ENCODE measurements at regions not wholly inside any gene's neighbourhood (a gene's known extent, or its start where the extent isn't known, plus 50 kb on each side); places are given as distances from the start of the nearest gene placed in this dataset.
"Not testable (repeated sequence)": the region's sequence is repeated elsewhere in the genome, so short reads cannot be mapped to it uniquely, and the experiment has no call there.

- not testable (repeated sequence) for H3K4me1 ChIP-seq (ENCODE audit: control insufficient read depth in 1 of 2, insufficient read depth in 2 of 2, low read length in 2 of 2); H2BK120ac ChIP-seq (ENCODE audit: insufficient read depth, low read length, poor library complexity); DNase-seq; H4K91ac ChIP-seq (ENCODE audit: low read depth, low read length); H3K27ac ChIP-seq (ENCODE audit: low read depth, low read length); H3K4me3 ChIP-seq (ENCODE audit: low read depth, low read length); H3K36me3 ChIP-seq (ENCODE audit: control insufficient read depth in 1 of 2, insufficient read depth in 2 of 2, low read length in 2 of 2); H2BK12ac ChIP-seq (ENCODE audit: low read length); H3K27me3 ChIP-seq (ENCODE audit: insufficient read depth, low read length); H3K14ac ChIP-seq (ENCODE audit: low read length); H2AFZ ChIP-seq (ENCODE audit: insufficient read depth, low read length, poor library complexity); H3K4me2 ChIP-seq (ENCODE audit: low read length); H3K4ac ChIP-seq (ENCODE audit: low read depth, low read length); H4K12ac ChIP-seq (ENCODE audit: low read depth, low read length); H3K23ac ChIP-seq (ENCODE audit: low read length); H2BK5ac ChIP-seq (ENCODE audit: low read depth, low read length, poor library complexity); H3K9ac ChIP-seq (ENCODE audit: low read length); H4K8ac ChIP-seq (ENCODE audit: low read depth, low read length); H3K79me1 ChIP-seq (ENCODE audit: low read length); H3K79me2 ChIP-seq (ENCODE audit: control insufficient read depth, insufficient read depth, low read length, poor library complexity); H2AK5ac ChIP-seq (ENCODE audit: low read length); H3K18ac ChIP-seq (ENCODE audit: low read length); H3K9me3 ChIP-seq (ENCODE audit: insufficient read depth, low read depth, low read length)
- no CpG with 5 or more reads among the region's 3 CpGs for WGBS (ENCODE audit: extremely low coverage, insufficient coverage, insufficient read length)
Measured at GRCh38 chr7:115789473-115789872, 241.1 kb downstream of the TFEC start.

GRCh38 chr7:115782696-115783490 lies 247.7 kb downstream of the TFEC start:
- Histone ChIP-seq H4K91ac (ENCODE audit: low read depth, low read length) (no peak overlapping the region), H3K36me3 (ENCODE audit: control insufficient read depth in 1 of 2, insufficient read depth in 2 of 2, low read length in 2 of 2) (no peaks in the 10 kb centered on the region), H3K14ac (ENCODE audit: low read length) (no peak overlapping the region)

GRCh38 chr7:115779561-115779960 lies 251.0 kb downstream of the TFEC start:
- DNase-seq, result no peak
- Histone ChIP-seq H2BK120ac (ENCODE audit: insufficient read depth, low read length, poor library complexity) (no peak overlapping the region), H3K79me1 (ENCODE audit: low read length) (no peaks in the 10 kb centered on the region), H3K4me1 (ENCODE audit: control insufficient read depth in 1 of 2, insufficient read depth in 2 of 2, low read length in 2 of 2) (no peaks in the 10 kb centered on the region), H3K4me3 (ENCODE audit: low read depth, low read length) (no peak overlapping the region), H2BK5ac (ENCODE audit: low read depth, low read length, poor library complexity) (no peak overlapping the region), H3K23ac (ENCODE audit: low read length) (no peak overlapping the region), H3K79me2 (ENCODE audit: control insufficient read depth, insufficient read depth, low read length, poor library complexity) (no peaks in the 10 kb centered on the region), H2BK12ac (ENCODE audit: low read length) (no peak overlapping the region), H3K27me3 (ENCODE audit: insufficient read depth, low read length) (no peaks in the 10 kb centered on the region), H2AFZ (ENCODE audit: insufficient read depth, low read length, poor library complexity) (no peak overlapping the region), H3K18ac (ENCODE audit: low read length) (no peak overlapping the region), H3K9me3 (ENCODE audit: insufficient read depth, low read depth, low read length) (no peaks in the 10 kb centered on the region), H4K8ac (ENCODE audit: low read depth, low read length) (no peak overlapping the region), H2AK5ac (ENCODE audit: low read length) (no peak overlapping the region), H3K14ac (ENCODE audit: low read length) (no peak overlapping the region), H4K91ac (ENCODE audit: low read depth, low read length) (no peak overlapping the region), H3K4me2 (ENCODE audit: low read length) (no peak overlapping the region), H3K36me3 (ENCODE audit: control insufficient read depth in 1 of 2, insufficient read depth in 2 of 2, low read length in 2 of 2) (no peaks in the 10 kb centered on the region), H3K9ac (ENCODE audit: low read length) (no peak overlapping the region), H3K27ac (ENCODE audit: low read depth, low read length) (no peak overlapping the region), H4K12ac (ENCODE audit: low read depth, low read length) (no peak overlapping the region), H3K4ac (ENCODE audit: low read depth, low read length) (no peak overlapping the region)

More at GRCh38 chr7:115782696-115783490, 247.7 kb downstream of the TFEC start:
- no peak overlapping the region for H3K4ac ChIP-seq (ENCODE audit: low read depth, low read length)
- no peak overlapping the region for H3K4me2 ChIP-seq (ENCODE audit: low read length)
- H3K79me2 ChIP-seq (ENCODE audit: control insufficient read depth, insufficient read depth, low read length, poor library complexity), result no peaks in the 10 kb centered on the region
- no peak overlapping the region for H2AK5ac ChIP-seq (ENCODE audit: low read length)
- H3K18ac ChIP-seq (ENCODE audit: low read length), result no peak overlapping the region
- H2BK5ac ChIP-seq (ENCODE audit: low read depth, low read length, poor library complexity), result no peak overlapping the region
- no peaks in the 10 kb centered on the region for H3K4me1 ChIP-seq (ENCODE audit: control insufficient read depth in 1 of 2, insufficient read depth in 2 of 2, low read length in 2 of 2)
- H3K4me3 ChIP-seq (ENCODE audit: low read depth, low read length), result no peak overlapping the region
- WGBS (ENCODE audit: extremely low coverage, insufficient coverage, insufficient read length), result no CpG with 5 or more reads among the region's 1 CpG
- H3K27ac ChIP-seq (ENCODE audit: low read depth, low read length), result no peak overlapping the region
- H3K9ac ChIP-seq (ENCODE audit: low read length), result no peak overlapping the region
- no peak for DNase-seq
- H2BK12ac ChIP-seq (ENCODE audit: low read length), result no peak overlapping the region
- H4K12ac ChIP-seq (ENCODE audit: low read depth, low read length), result no peak overlapping the region
- no peak overlapping the region for H2AFZ ChIP-seq (ENCODE audit: insufficient read depth, low read length, poor library complexity)
- H3K9me3 ChIP-seq (ENCODE audit: insufficient read depth, low read depth, low read length), result no peaks in the 10 kb centered on the region
- no peak overlapping the region for H3K23ac ChIP-seq (ENCODE audit: low read length)
- H4K8ac ChIP-seq (ENCODE audit: low read depth, low read length), result no peak overlapping the region
- H3K27me3 ChIP-seq (ENCODE audit: insufficient read depth, low read length), result no peaks in the 10 kb centered on the region
- H3K79me1 ChIP-seq (ENCODE audit: low read length), result no peaks in the 10 kb centered on the region
- no peak overlapping the region for H2BK120ac ChIP-seq (ENCODE audit: insufficient read depth, low read length, poor library complexity)

- Histone ChIP-seq H3K4me3 (ENCODE audit: low read depth, low read length) (no peak overlapping the region), H3K36me3 (ENCODE audit: control insufficient read depth in 1 of 2, insufficient read depth in 2 of 2, low read length in 2 of 2) (no peaks in the 10 kb centered on the region), H3K4me2 (ENCODE audit: low read length) (no peak overlapping the region), H3K27me3 (ENCODE audit: insufficient read depth, low read length) (no peaks in the 10 kb centered on the region), H2AK5ac (ENCODE audit: low read length) (no peak overlapping the region), H3K27ac (ENCODE audit: low read depth, low read length) (no peak overlapping the region), H3K79me1 (ENCODE audit: low read length) (no peaks in the 10 kb centered on the region), H3K9me3 (ENCODE audit: insufficient read depth, low read depth, low read length) (no peaks in the 10 kb centered on the region), H4K12ac (ENCODE audit: low read depth, low read length) (no peak overlapping the region), H4K91ac (ENCODE audit: low read depth, low read length) (no peak overlapping the region), H3K23ac (ENCODE audit: low read length) (no peak overlapping the region), H4K8ac (ENCODE audit: low read depth, low read length) (no peak overlapping the region), H3K4ac (ENCODE audit: low read depth, low read length) (no peak overlapping the region), H3K14ac (ENCODE audit: low read length) (no peak overlapping the region), H2AFZ (ENCODE audit: insufficient read depth, low read length, poor library complexity) (no peak overlapping the region), H3K9ac (ENCODE audit: low read length) (no peak overlapping the region), H2BK120ac (ENCODE audit: insufficient read depth, low read length, poor library complexity) (no peak overlapping the region), H3K79me2 (ENCODE audit: control insufficient read depth, insufficient read depth, low read length, poor library complexity) (no peaks in the 10 kb centered on the region), H2BK5ac (ENCODE audit: low read depth, low read length, poor library complexity) (no peak overlapping the region), H2BK12ac (ENCODE audit: low read length) (no peak overlapping the region), H3K18ac (ENCODE audit: low read length) (no peak overlapping the region), H3K4me1 (ENCODE audit: control insufficient read depth in 1 of 2, insufficient read depth in 2 of 2, low read length in 2 of 2) (no peaks in the 10 kb centered on the region)
- DNase-seq, result no peak
- WGBS (ENCODE audit: extremely low coverage, insufficient coverage, insufficient read length), result no CpG with 5 or more reads among the region's 1 CpG
Measured at GRCh38 chr7:115775981-115776380, 254.6 kb downstream of the TFEC start.

Measured in trophoblast cell (in vitro differentiated cells and primary cell).